ENCODE measurements at regions not wholly inside any gene's neighbourhood (a gene's known extent, or its start where the extent isn't known, plus 50 kb on each side); places are given as distances from the start of the nearest gene placed in this dataset.

DNA sequence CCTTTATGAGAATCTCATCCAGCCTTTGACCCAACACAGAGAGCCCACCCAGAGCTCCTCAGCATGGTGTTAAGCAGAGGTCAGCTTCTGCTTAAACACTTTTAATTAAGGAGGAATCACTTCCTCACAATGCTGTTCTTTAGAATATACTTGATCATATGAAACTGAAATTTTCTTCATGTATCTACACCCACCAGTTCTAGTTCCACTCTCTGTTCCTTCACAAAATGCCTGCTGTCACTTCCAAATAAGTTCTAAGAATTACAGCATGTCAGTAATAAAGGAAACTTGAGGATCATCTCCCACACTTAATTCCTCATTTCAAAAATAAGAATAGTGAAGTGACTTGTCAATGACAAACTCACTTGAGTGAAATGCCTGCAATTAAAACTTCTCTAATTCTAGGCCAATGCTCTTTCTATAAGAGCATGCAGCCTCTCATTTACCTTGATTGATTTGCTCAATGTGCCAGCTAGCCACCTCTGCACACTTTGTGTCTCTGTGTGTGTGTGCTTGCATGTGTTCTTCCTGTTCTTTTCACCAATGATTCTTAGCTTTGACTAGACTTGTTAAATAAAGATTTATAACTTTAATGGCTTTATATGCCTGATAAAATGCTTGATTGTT lies 356.3 kb downstream of the PLPP3 start:
- no peak for DNase-seq (ENCODE audit: missing footprints)
- intact Hi-C loops (cut with DNase I): no loop called here
- no peak for ATAC-seq

- intact Hi-C loops (cut with DNase I): no loop called here
- no peak for ATAC-seq
Observed at GRCh38 chr1:56220021-56220420, 359.3 kb downstream of the PLPP3 start.

DNA sequence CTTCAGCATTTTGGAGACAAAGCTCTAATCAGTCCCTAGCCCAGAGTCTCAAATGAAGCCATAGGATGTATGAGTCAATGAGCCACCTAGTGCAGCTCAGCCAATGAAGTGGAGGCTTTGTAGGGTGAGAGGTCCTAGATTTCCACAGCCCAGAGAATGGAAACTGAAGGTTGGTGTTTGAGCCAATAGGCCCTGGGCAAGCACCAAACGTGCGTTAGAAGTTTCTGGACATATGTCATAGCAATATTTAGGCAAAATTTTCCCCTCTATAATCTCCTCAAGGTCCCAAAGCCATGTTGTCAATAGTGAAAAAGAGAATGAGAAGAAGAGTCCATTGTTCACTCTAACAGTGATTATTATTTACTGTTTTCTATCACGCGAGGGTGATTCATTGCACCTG lies 361.3 kb downstream of the PLPP3 start:
- no peak for ATAC-seq

More at GRCh38 chr1:56220021-56220420, 359.3 kb downstream of the PLPP3 start:
- DNase-seq (ENCODE audit: missing footprints): no peak

DNA sequence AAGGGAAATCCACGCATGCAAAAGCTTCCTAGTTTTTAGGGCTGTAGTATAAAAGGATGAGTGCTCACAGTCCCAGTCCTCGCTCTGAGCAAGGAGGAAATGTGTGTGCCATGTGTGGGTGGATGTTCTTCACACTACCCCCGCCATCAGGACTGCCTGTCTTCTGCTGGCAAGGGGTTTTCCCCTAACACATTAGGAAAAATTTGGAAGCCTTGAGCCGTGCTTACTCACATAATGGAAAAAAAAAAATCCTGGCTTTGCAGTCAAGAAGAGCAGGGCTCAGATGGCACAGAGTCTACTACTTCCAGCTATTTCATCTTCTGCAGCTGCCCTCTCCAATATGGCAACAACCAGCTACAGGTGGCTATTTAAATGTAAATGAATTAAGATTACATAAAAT lies 363.1 kb downstream of the PLPP3 start:
- DNase-seq (ENCODE audit: missing footprints) (no peak), ATAC-seq (peak; percentile 39)
- intact Hi-C loops (cut with DNase I): no loop called here

More for the DNA sequence above, 361.3 kb downstream of the PLPP3 start:
- intact Hi-C loops (cut with DNase I): no loop called here
- no peak for DNase-seq (ENCODE audit: missing footprints)

DNA sequence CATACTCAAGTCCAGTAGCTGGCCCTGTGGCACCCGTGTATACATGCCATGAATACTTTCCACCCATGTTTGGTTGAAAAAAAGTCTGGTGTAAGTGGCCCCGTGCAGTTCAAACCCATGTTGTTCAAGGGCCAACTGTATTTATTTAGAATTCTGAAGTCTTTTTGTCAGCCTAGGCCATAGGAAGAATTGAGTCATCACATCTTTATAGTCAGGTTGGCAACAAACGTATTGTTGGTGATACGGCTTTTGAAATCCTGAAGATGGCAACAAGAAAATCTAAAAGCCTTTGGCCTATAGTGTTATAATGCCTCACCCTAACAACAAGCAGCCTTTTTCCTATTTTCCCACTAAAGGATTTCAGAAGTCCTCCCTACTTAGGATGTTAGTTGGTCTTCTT lies 363.6 kb downstream of the PLPP3 start:
- DNase-seq (ENCODE audit: missing footprints) (no peak), ATAC-seq (no peak)
- intact Hi-C loops (cut with DNase I): no loop called here

DNA sequence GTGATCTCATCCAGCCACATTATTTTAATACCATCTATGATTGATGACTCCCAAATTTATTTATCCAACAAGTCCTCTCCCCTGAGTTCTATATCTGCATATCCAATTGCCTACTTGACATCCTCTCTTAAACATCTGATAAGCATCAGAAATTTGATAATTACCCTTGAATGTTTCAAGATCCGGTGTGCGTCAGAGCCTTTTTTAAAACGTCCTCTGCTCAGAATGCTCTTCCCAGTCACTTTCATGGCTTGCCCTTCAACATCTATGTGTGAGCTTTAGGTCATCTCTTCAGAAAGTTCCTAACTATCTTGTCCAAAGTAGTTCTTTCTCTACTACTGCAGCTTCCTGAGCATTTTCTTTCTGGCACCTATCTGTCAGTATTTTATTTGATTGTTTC lies 364.3 kb downstream of the PLPP3 start:
- intact Hi-C loops (cut with DNase I): no loop called here
- no peak for ATAC-seq
- no peak for DNase-seq (ENCODE audit: missing footprints)

DNA sequence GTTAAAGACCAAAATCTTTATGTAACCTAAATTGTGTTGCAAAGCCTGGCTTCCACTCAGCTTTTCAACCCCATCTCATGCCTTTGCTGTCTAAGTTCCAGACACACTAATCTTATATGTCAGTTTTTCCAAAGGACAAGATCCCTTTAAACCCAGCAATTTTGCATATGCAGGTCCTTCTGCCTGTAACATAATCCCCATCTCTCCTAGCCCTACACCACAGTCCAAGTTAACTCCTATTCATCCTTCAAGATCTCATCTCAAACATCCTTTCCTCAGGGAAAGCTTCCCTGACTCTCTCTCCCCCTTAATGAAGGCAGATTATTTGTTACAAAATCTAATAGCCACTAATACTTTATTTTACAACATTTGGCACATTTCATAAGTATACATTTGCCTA lies 366.3 kb downstream of the PLPP3 start:
- intact Hi-C loops (cut with DNase I): no loop called here
- DNase-seq (ENCODE audit: missing footprints) (no peak), ATAC-seq (no peak)

GRCh38 chr1:56212143-56212542 lies 367.2 kb downstream of the PLPP3 start:
- intact Hi-C loops (cut with DNase I): no loop called here

GRCh38 chr1:56206391-56206790 lies 373.0 kb downstream of the PLPP3 start:
- ATAC-seq (no peak), DNase-seq (ENCODE audit: missing footprints) (no peak)
- intact Hi-C loops (cut with DNase I): no loop called here

More at GRCh38 chr1:56212143-56212542, 367.2 kb downstream of the PLPP3 start:
- ATAC-seq: no peak
- no peak for DNase-seq (ENCODE audit: missing footprints)

GRCh38 chr1:56204206-56204605 lies 375.2 kb downstream of the PLPP3 start:
- no peak for DNase-seq (ENCODE audit: missing footprints)
- no peak for ATAC-seq
- intact Hi-C loops (cut with DNase I): no loop called here

- DNase-seq (ENCODE audit: missing footprints) (no peak), ATAC-seq (no peak)
- intact Hi-C loops (cut with DNase I): no loop called here
Observed at GRCh38 chr1:56202796-56203492, 376.4 kb downstream of the PLPP3 start.

GRCh38 chr1:56202186-56202585 lies 377.2 kb downstream of the PLPP3 start:
- ATAC-seq (no peak), DNase-seq (ENCODE audit: missing footprints) (no peak)
- intact Hi-C loops (cut with DNase I): no loop called here

DNA sequence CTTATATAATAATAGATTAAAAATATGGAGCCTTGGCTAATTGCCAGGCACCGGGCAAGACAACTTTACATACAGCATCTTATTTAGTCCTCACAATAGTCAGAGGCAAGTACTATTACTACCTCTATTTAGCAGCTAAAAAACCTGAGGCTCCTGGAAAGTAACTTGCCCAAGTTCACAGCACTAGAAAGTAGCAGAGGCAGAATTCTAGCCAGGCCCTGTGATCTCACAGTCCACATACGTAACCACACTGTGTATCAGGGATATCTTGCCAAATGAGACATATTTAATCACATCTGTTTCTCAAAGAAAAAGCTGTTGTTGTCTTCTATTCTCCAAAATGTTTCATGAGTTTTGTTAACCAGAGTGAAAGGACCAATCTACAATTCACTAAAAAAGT lies 378.5 kb downstream of the PLPP3 start:
- ATAC-seq: peak; percentile 72
- intact Hi-C loops (cut with DNase I): no loop called here

DNA sequence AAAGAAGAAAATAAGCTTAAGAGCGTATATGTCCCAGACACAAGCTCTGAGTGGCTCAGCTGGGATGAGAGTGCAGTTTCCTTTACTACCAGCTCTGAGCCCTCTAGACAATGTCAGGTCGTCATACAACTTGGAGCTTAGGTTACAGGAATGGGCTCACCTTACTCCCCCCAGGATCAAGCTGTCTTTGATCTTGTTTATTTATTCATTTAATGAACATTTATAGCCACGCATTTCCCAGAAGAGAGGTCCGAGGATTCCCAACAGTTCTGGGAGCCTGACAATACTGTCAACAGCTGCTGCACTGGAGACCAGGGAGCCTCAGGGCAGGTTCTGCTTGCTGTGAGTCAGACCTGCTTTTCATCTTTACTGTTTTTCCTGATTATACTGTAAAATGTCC lies 378.9 kb downstream of the PLPP3 start:
- DNase-seq (ENCODE audit: missing footprints): no peak
- intact Hi-C loops (cut with DNase I): no loop called here
- no peak for ATAC-seq

More for the DNA sequence above, 378.5 kb downstream of the PLPP3 start:
- DNase-seq (ENCODE audit: missing footprints): no peak

- intact Hi-C loops (cut with DNase I): loop anchor here (10.0 kb wide), 1 partner anchor 85 kb away; no protein-coding TSS in a partner anchor
- no peak for ATAC-seq
- DNase-seq (ENCODE audit: missing footprints): no peak
Observed at GRCh38 chr1:56199956-56200355, 379.4 kb downstream of the PLPP3 start.

GRCh38 chr1:56199061-56199460 lies 380.3 kb downstream of the PLPP3 start:
- no peak for DNase-seq (ENCODE audit: missing footprints)
- intact Hi-C loops (cut with DNase I): loop anchor here (10.0 kb wide), 1 partner anchor 86 kb away; no protein-coding TSS in a partner anchor
- ATAC-seq: no peak

DNA sequence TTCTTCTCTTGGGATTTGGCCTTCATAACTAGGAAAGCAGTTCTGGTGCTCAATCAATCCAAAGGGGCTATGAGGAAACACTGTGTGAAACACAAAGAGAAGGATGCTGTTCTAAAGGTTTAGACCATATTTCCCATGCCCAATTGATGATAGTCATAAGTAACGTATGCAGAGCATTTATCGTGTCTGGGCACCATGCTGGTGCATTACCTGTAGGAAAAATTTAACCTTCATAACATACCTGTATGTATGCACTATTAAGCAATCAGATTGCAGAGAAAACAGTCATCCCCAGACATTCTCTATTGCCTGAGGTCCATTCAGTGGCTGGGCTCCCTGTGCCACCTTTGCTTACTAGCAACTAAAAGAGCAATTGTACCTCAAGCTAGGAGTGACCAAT lies 381.4 kb downstream of the PLPP3 start:
- ATAC-seq (no peak), DNase-seq (ENCODE audit: missing footprints) (no peak)
- intact Hi-C loops (cut with DNase I): loop anchor here (10.0 kb wide), 1 partner anchor 87 kb away; no protein-coding TSS in a partner anchor

DNA sequence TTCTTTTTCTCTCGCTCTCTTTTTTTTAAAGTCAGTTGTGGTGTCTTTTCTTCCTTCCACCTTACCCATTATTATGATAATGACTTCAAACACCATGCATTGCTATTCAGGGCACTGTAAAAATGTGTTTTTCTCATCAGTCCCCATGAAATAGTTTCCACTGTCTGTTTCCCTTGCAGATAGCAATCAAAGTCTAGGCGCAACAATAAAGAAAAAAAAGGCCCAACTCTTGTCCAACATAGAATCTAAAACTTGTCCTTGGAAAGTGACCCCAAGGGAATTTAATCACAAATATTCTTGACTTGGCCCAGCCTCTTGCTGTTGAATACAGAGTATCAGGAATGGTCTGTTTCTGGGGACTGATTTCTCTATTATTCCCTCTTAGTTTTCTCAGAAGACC lies 382.5 kb downstream of the PLPP3 start:
- ATAC-seq: no peak
- intact Hi-C loops (cut with DNase I): loop anchor here (10.0 kb wide), 1 partner anchor 88 kb away; no protein-coding TSS in a partner anchor
- DNase-seq (ENCODE audit: missing footprints): no peak

GRCh38 chr1:56194701-56195300 lies 384.6 kb downstream of the PLPP3 start:
- ATAC-seq: peak; percentile 18
- intact Hi-C loops (cut with DNase I): loop anchor here (5.0 to 10.0 kb wide), 2 partner anchors 90 to 222 kb away; no protein-coding TSS in a partner anchor
- no peak for DNase-seq (ENCODE audit: missing footprints)

GRCh38 chr1:56193656-56194055 lies 385.7 kb downstream of the PLPP3 start:
- ATAC-seq: no peak
- DNase-seq (ENCODE audit: missing footprints): no peak
- intact Hi-C loops (cut with DNase I): loop anchor here (5.0 to 10.0 kb wide), 2 partner anchors 91 to 224 kb away; no protein-coding TSS in a partner anchor

Measured in Right ventricle myocardium inferior (tissue), 1 donor.